ENCODE measurements at regions not wholly inside any gene's neighbourhood (a gene's known extent, or its start where the extent isn't known, plus 50 kb on each side); places are given as distances from the start of the nearest gene placed in this dataset.

GRCh38 chr2:21288739-21289520 lies 165.2 kb downstream of the TDRD15 start:
- no peak for TF ChIP-seq CTCF (IDR thresholded peaks at IDR 0.05)

- no peak for TF ChIP-seq CTCF (IDR thresholded peaks at IDR 0.05)
Observed at GRCh38 chr2:21289551-21289950, 165.8 kb downstream of the TDRD15 start.

- TF ChIP-seq CTCF (IDR thresholded peaks at IDR 0.05), result no peak
Observed at GRCh38 chr2:21289989-21290388, 166.2 kb downstream of the TDRD15 start.

- no peak for TF ChIP-seq CTCF (IDR thresholded peaks at IDR 0.05)
Observed at GRCh38 chr2:21291426-21291825, 167.7 kb downstream of the TDRD15 start.

- TF ChIP-seq CTCF (IDR thresholded peaks at IDR 0.05), result no peak
Observed at GRCh38 chr2:21294446-21294845, 170.7 kb downstream of the TDRD15 start.

- TF ChIP-seq CTCF (IDR thresholded peaks at IDR 0.05), result no peak
Observed at GRCh38 chr2:21299411-21299810, 175.6 kb downstream of the TDRD15 start.

- TF ChIP-seq CTCF (IDR thresholded peaks at IDR 0.05), result no peak
Observed at GRCh38 chr2:21301871-21302455, 178.2 kb downstream of the TDRD15 start.

Data from LNCAP (cell line).